DMS79 (cell line): ENCODE measurements at regions not wholly inside any gene's neighbourhood (a gene's known extent, or its start where the extent isn't known, plus 50 kb on each side); places are given as distances from the start of the nearest gene placed in this dataset.

ENCODE experiments used
- DNase-seq: peaks from one replicate; lab custom pipeline; 2025; lab: John Stamatoyannopoulos, UW

- no peak for DNase-seq
Observed at GRCh38 chr1:36743286-36744005, 260.7 kb upstream of the CSF3R start.

- DNase-seq = no peak
Observed at GRCh38 chr1:36741066-36741465, 258.4 kb upstream of the CSF3R start.

GRCh38 chr1:36740446-36740845 is 257.7 kb upstream of the CSF3R start:
- no peak for DNase-seq

GRCh38 chr1:36739703-36740289 is 257.1 kb upstream of the CSF3R start:
- DNase-seq = no peak

- DNase-seq = no peak
Observed at GRCh38 chr1:36738245-36738644, 255.5 kb upstream of the CSF3R start.

- DNase-seq = no peak
Observed at GRCh38 chr1:36737767-36738166, 255.1 kb upstream of the CSF3R start.

GRCh38 chr1:36737038-36737555 is 254.4 kb upstream of the CSF3R start:
- no peak for DNase-seq

- DNase-seq = no peak
Observed at GRCh38 chr1:36735939-36736730, 253.4 kb upstream of the CSF3R start.

GRCh38 chr1:36735436-36735835 is 252.7 kb upstream of the CSF3R start:
- DNase-seq = no peak

- DNase-seq = no peak
Observed at GRCh38 chr1:36734356-36734755, 251.6 kb upstream of the CSF3R start.

GRCh38 chr1:36733748-36734147 is 251.0 kb upstream of the CSF3R start:
- no peak for DNase-seq

GRCh38 chr1:36732015-36732356 is 249.3 kb upstream of the CSF3R start:
- DNase-seq = no peak

- DNase-seq = no peak
Observed at GRCh38 chr1:36731226-36732014, 248.7 kb upstream of the CSF3R start.

- DNase-seq = no peak
Observed at GRCh38 chr1:36730599-36730998, 247.9 kb upstream of the CSF3R start.

- DNase-seq = no peak
Observed at GRCh38 chr1:36729716-36730510, 247.2 kb upstream of the CSF3R start.

- no peak for DNase-seq
Observed at GRCh38 chr1:36729289-36729688, 246.6 kb upstream of the CSF3R start.

- no peak for DNase-seq
Observed at GRCh38 chr1:36728846-36729245, 246.1 kb upstream of the CSF3R start.

- DNase-seq = no peak
Observed at GRCh38 chr1:36728051-36728450, 245.3 kb upstream of the CSF3R start.

- no peak for DNase-seq
Observed at GRCh38 chr1:36725151-36725550, 242.4 kb upstream of the CSF3R start.

GRCh38 chr1:36723813-36724212 is 241.1 kb upstream of the CSF3R start:
- no peak for DNase-seq

- DNase-seq = no peak
Observed at GRCh38 chr1:36722871-36723270, 240.2 kb upstream of the CSF3R start.
